Spleen (tissue), 11 donors: ENCODE measurements at regions not wholly inside any gene's neighbourhood (a gene's known extent, or its start where the extent isn't known, plus 50 kb on each side); places are given as distances from the start of the nearest gene placed in this dataset.

Source experiments
- DNase-seq: peaks from one replicate; pipeline ENCODE4 v3.0.0-alpha.2; 2020
- H3K27ac ChIP-seq, 8 donors: fragments of 200-600 bp; sonication (generic) in 7 of 8; 1 replicate in 4 of 8; 2 replicates in 4 of 8; pipeline versions ENCODE4 v1.5.0 to v1.8.0; 2016 to 2021; ENCODE audit warnings: inconsistent platforms in 4 of 8, mild to moderate bottlenecking in 4 of 8, moderate library complexity in 1 of 8
- H3K27me3 ChIP-seq, 7 donors: fragments of 200-600 bp; sonication (generic) in 6 of 7; replicated peaks in 1 of 7; 1 replicate in 4 of 7; 2 replicates in 3 of 7; pipeline versions ENCODE4 v1.5.0 to v1.8.0; 2016 to 2021; ENCODE audit warnings: inconsistent platforms in 3 of 7, mild to moderate bottlenecking in 1 of 7
- H3K36me3 ChIP-seq, 6 donors: fragments of 200-600 bp; sonication (generic) in 5 of 6; 1 replicate in 4 of 6; 2 replicates in 2 of 6; pipeline versions ENCODE4 v1.5.0 to v1.8.0; 2016 to 2021; ENCODE audit warnings: inconsistent platforms in 2 of 6
- H3K4me1 ChIP-seq, 6 donors: fragments of 200-600 bp; sonication (generic) in 5 of 6; 1 replicate in 3 of 6; 2 replicates in 3 of 6; pipeline versions ENCODE4 v1.5.0 to v1.8.0; 2016 to 2021; ENCODE audit warnings: inconsistent platforms in 3 of 6
- H3K4me3 ChIP-seq, 8 donors: fragments of 200-600 bp; sonication (generic) in 7 of 8; 1 replicate in 4 of 8; 2 replicates in 4 of 8; pipeline versions ENCODE4 v1.5.0 to v1.8.0; 2016 to 2021; ENCODE audit warnings: inconsistent platforms in 4 of 8, mild to moderate bottlenecking in 4 of 8, moderate library complexity in 2 of 8
- H3K9me3 ChIP-seq, 8 donors: fragments of 200-600 bp; sonication (generic) in 7 of 8; 1 replicate in 4 of 8; 2 replicates in 4 of 8; pipeline versions ENCODE4 v1.5.0 to v1.8.0; 2016 to 2021; ENCODE audit warnings: inconsistent platforms in 4 of 8
- POLR2A ChIP-seq, 3 donors: fragments of 450-650 bp; IDR thresholded peaks; one replicate each; pipeline ENCODE4 v1.5.1; 2017; ENCODE audit warnings: antibody characterized with exemption in 3 of 3, mild to moderate bottlenecking in 1 of 3
- POLR2AphosphoS5 ChIP-seq, 3 donors: sonication (generic); formaldehyde crosslinking; IDR thresholded peaks; one replicate each; pipeline ENCODE4 v1.5.1; 2017; ENCODE audit warnings: antibody characterized with exemption in 3 of 3
- WGBS, 5 donors: extraction: QIAGEN DNeasy Blood & Tissue Kit in 3 of 5; methylation state at CpG; one replicate each; pipeline versions ENCODE4 v1.1.5 to v1.1.7; 2013 to 2018; 5-methylcytosine and 5-hydroxymethylcytosine counted together
- intact Hi-C: fragments of 100-400 bp; cut with DNase I; formaldehyde crosslinking; loops from one replicate; pipeline ENCODE4 v1.15.0; 2023; ENCODE audit warnings: low total_unique reads
- microRNA-seq, 3 donors: library from miRNA; unstranded; fragments of <30 nt; microRNA quantifications; one replicate each; pipeline versions ENCODE4 to v1.1.0, GENCODE V29; 2019 to 2020
- small RNA-seq, 4 donors: library from RNA; depleted of rRNA; stranded (forward); fragments of <200 nt; gene quantifications; one replicate each; pipeline ENCODE3, GENCODE V24; 2016
- TF ChIP-seq, protein P1 (sequence below), 11 experiments: fragments of 200-600 bp in 7 of 11; fragments of 450-650 bp in 4 of 11; sonication (generic) in 4 of 11; IDR thresholded peaks in 8 of 11; conservative IDR thresholded peaks in 3 of 11; 1 replicate in 7 of 11; 2 replicates in 4 of 11; pipeline versions ENCODE4 v1.4.0 to v1.8.0; 2016 to 2021; ENCODE audit warnings: antibody characterized with exemption in 11 of 11, inconsistent platforms in 4 of 11, mild to moderate bottlenecking in 1 of 11
- donor health status: healthy with polysubstance abuse.
- donor health status: DM: no; HTN: no; CAD: no; lungs with moderate emphysema.
- donor health status: DM: no; HTN: no; CAD: no.
- donor health status: Bipolar disorder and iron deficiency.
- donor health status: healthy.
- donor health status: DM: no; HTN: no; CAD: no.
- donor health status: DM: yes; HTN: yes; CAD: no.

DNA sequence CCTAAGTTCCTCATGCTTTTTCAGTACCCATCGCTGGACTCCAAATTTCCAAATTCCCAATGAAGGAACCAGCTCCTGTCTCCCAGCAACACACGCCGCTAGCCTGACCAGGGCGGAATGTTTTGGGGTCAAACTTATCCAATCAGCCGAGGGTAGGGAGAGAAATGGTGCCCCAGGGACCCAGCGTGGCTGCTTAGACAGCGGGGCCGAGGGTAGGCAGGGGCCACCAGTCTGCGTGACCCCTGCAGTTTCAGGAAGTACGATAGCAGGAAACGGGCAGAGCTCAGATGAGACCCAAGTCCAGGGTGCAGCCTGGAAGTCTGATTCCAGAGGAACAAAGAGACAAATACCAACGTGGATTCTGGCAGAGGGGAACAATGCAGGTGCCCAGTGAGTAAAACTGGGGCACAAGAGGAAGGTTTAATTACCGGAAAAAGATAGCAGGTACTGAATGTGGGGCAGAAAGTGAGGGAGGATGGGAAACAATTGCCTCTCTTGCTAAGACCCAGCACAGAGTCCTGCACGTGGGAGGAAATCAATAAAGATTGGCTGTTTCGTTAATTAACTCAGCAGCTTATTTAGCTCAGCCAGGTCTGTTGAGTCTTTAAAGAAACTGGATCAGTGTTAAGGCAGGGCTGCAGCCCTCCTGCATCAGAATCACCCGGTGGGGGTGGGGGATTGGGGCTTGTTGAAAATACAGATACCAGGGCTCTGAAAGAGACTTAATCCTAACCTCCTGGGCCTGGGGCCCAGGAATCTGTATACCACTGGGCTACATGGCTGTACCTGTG lies 50.4 kb upstream of the NFE2L3 start:
- Histone ChIP-seq H3K27me3 (no peaks in the 10 kb centered on the region), H3K4me1 (peaks cover 0 to 83% (median 42%) of the 10 kb centered on the region in 6 donors), H3K36me3 (peaks cover 0 to 7% (median 0%) of the 10 kb centered on the region in 6 donors), H3K27ac (peak overlapping the region in 7 of 8 donors; percentile 54 to 90 (median 82)), H3K4me3 (peak overlapping the region in 7 of 8 donors; percentile 6 to 62 (median 30)), H3K9me3 (no peaks in the 10 kb centered on the region)
- TF ChIP-seq POLR2A (IDR thresholded peaks at IDR 0.05) (no peak), POLR2AphosphoS5 (IDR thresholded peaks at IDR 0.05) (peak; percentile 38 to 61 (median 49))
- DNase-seq, result peak; percentile 81
- intact Hi-C loops, result no loop called here
- WGBS, 5 donors, result 17 to 23% (median 20%) methylated on average over 16 of the region's 16 CpGs

DNA sequence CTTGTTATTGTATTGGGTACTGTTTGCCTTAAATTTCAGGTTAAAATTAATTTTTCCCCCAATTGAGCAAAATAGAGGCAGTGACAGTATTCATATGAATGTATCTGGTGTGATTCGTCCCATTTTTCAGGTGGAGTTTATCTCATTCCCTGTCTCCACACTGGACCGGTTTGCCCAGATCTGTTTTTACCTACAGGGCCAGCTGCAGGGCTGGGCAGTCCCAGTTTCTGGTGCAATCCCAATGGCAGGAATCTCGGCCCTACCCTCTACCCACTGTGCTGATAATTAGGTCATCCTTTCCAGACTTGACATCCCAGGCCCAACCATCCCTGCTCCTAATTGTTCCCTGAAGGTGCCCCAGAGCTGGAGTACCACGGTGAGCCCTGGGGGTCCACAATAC lies 49.8 kb upstream of the NFE2L3 start:
- DNase-seq, result no peak
- Histone ChIP-seq H3K4me3 (peak overlapping the region in 4 of 8 donors; percentile 30 to 62 (median 36)), H3K9me3 (no peaks in the 10 kb centered on the region), H3K4me1 (peaks cover 0 to 77% (median 37%) of the 10 kb centered on the region in 6 donors), H3K36me3 (peaks cover 0 to 7% (median 0%) of the 10 kb centered on the region in 6 donors), H3K27me3 (no peaks in the 10 kb centered on the region), H3K27ac (peak overlapping the region in 5 of 8 donors; percentile 80 to 90 (median 85))
- WGBS, 5 donors, result 86 to 97% (median 95%) methylated on average over 4 of the region's 4 CpGs
- intact Hi-C loops, result no loop called here
- no peak for TF ChIP-seq POLR2AphosphoS5 (IDR thresholded peaks at IDR 0.05)
- no peak for TF ChIP-seq POLR2A (IDR thresholded peaks at IDR 0.05)
- TF ChIP-seq, protein P1, sequence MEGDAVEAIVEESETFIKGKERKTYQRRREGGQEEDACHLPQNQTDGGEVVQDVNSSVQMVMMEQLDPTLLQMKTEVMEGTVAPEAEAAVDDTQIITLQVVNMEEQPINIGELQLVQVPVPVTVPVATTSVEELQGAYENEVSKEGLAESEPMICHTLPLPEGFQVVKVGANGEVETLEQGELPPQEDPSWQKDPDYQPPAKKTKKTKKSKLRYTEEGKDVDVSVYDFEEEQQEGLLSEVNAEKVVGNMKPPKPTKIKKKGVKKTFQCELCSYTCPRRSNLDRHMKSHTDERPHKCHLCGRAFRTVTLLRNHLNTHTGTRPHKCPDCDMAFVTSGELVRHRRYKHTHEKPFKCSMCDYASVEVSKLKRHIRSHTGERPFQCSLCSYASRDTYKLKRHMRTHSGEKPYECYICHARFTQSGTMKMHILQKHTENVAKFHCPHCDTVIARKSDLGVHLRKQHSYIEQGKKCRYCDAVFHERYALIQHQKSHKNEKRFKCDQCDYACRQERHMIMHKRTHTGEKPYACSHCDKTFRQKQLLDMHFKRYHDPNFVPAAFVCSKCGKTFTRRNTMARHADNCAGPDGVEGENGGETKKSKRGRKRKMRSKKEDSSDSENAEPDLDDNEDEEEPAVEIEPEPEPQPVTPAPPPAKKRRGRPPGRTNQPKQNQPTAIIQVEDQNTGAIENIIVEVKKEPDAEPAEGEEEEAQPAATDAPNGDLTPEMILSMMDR (IDR thresholded peaks at IDR 0.05 in 8 of 11, conservative IDR thresholded peaks at IDR 0.05 in 3 of 11), result no peak

Small RNA genes in the stretch of these regions (microRNA-seq; reads per million reads assigned to microRNA genes)
- 177 to 396 (median 370) reads per million in 3 donors for gene MIR148A

Small RNA genes in the stretch of these regions (small RNA-seq; reads per million reads assigned to genes)
- 2,238 to 3,256 (median 3,175) reads per million in 4 donors for gene MIR148A
